Endothelial cell (in vitro differentiated cells): ENCODE measurements at regions not wholly inside any gene's neighbourhood (a gene's known extent, or its start where the extent isn't known, plus 50 kb on each side); places are given as distances from the start of the nearest gene placed in this dataset.

ENCODE experiments used
- DNase-seq: peaks from one replicate; pipeline ENCODE4 v3.0.0; 2021; ENCODE audit warnings: low spot score
- H3K27ac Mint-ChIP-seq: one replicate; pipeline ENCODE4 v1.8.0; 2021; ENCODE audit warnings: mixed read lengths, inconsistent platforms; ENCODE audit not compliant: unreplicated experiment
- H3K27me3 Mint-ChIP-seq: one replicate; pipeline ENCODE4 v1.8.0; 2021; ENCODE audit warnings: mild to moderate bottlenecking, moderate library complexity, mixed read lengths, inconsistent platforms; ENCODE audit not compliant: unreplicated experiment
- H3K36me3 Mint-ChIP-seq: one replicate; pipeline ENCODE4 v1.8.0; 2021; ENCODE audit warnings: mild to moderate bottlenecking, low read depth, mixed read lengths, inconsistent platforms; ENCODE audit not compliant: unreplicated experiment
- H3K4me1 Mint-ChIP-seq: one replicate; pipeline ENCODE4 v1.8.0; 2021; ENCODE audit warnings: mild to moderate bottlenecking, mixed read lengths, inconsistent platforms; ENCODE audit not compliant: unreplicated experiment
- H3K4me3 Mint-ChIP-seq: one replicate; pipeline ENCODE4 v1.8.0; 2021; ENCODE audit warnings: mild to moderate bottlenecking, mixed read lengths, inconsistent platforms; ENCODE audit not compliant: unreplicated experiment
- H3K9me3 Mint-ChIP-seq: one replicate; pipeline ENCODE4 v1.8.0; 2021; ENCODE audit warnings: mixed read lengths, inconsistent platforms; ENCODE audit not compliant: unreplicated experiment
- CTCF ChIP-seq: fragments of 200-600 bp; sonication (generic); IDR thresholded peaks from one replicate; pipeline ENCODE4 v1.5.0; 2021; ENCODE audit warnings: antibody characterized with exemption; ENCODE audit not compliant: unreplicated experiment

DNA sequence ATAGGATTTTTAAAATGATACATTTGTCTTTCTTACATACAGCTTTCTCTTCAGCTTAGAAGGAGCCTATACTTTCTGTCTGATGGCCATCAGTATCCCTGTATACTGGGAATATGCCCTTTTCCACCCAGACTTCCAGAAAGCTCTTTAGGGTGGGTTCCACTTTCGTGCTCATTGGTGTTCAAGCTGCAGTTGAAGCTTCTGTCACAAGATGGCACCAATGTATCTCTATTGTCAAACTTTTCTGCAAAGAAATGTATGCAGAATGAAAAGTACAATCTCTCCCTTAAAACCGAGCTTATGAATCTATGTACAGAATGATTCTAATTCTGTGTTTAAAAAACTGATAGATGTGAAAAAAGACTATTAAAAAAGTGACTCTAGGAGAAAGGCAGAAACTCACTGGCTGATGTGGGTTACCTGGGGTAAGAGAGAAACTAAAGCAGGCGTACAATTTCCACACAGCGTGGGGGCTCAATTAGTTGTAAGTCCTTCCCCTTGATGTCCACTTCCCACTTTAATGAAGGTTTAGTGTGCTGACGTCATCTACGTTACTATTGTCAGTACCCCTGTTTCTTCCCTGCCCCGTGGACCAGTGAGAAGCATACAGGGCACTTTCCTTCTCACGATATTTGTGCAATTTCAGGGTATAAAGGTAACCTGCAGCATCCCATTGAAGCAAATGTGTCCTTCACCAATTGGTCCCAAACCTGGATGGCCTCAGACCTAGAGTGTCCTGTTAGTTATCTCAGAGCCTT, 57.3 kb upstream of the TCEAL2 start:
- DNase-seq = peak; percentile 26
- Mint-ChIP-seq H3K9me3 (peaks cover 4% of the 10 kb centered on the region), H3K27me3 (no peaks in the 10 kb centered on the region), H3K4me1 (no peaks in the 10 kb centered on the region), H3K36me3 (no peaks in the 10 kb centered on the region), H3K27ac (no peak overlapping the region), H3K4me3 (no peak overlapping the region)
- no peak for TF ChIP-seq CTCF

DNA sequence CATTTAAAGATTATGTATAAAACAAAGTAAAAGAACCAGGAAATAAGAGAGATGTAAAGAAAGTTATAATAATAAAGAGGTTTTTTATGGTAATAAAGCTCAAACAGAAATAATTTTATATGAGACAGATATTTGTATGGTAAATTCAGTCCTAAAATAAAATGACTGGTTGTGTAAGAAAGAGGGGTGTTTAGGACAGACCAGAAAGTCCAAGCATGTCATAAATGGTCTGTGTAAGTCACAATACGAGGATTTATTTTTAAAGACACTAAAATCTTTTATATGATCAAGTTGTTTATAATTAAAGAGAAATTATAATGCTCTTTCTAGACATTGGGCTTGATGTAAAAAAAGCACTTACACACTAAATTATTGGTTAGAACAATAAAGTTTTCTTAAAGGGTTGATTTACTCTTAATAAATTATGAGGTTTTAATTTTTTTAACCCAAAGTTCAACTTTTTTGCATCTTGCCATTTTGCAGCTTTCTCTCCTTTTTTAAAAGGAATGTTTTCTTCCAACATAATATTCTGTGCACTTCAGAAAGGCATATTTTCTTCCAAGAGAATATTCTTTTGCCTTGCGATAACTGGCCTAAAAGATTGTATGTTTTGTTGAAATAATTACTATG, 61.9 kb upstream of the TCEAL2 start:
- no peaks in the 10 kb centered on the region for H3K27me3 Mint-ChIP-seq
- no peaks in the 10 kb centered on the region for H3K4me1 Mint-ChIP-seq
- no peak overlapping the region for H3K4me3 Mint-ChIP-seq
- H3K27ac Mint-ChIP-seq = no peak overlapping the region
- no peak for TF ChIP-seq CTCF
- H3K36me3 Mint-ChIP-seq = no peaks in the 10 kb centered on the region
- DNase-seq = no peak
- no peaks in the 10 kb centered on the region for H3K9me3 Mint-ChIP-seq

DNA sequence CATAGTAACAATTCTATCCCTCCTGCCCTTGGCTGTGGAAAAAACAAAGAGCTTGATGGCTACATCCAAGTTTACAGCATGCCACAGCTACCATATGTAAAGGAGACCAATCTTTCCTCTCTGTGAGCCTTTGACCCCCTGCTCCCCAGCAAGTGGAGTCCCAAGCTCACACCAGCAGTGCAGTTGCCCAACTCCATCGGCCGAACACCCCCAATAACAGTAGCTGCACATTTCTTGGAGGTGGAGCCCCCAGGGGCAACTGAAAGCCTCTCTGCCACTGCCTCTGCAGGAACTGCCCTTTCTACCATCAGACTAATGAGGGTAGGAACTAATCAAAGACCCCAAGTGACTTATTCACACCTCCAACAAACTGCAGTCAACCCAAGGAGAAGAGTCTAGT, 81.0 kb upstream of the TCEAL2 start:
- Mint-ChIP-seq H3K36me3 (no peaks in the 10 kb centered on the region), H3K27me3 (peaks cover 1% of the 10 kb centered on the region), H3K4me1 (no peaks in the 10 kb centered on the region), H3K27ac (no peak overlapping the region), H3K9me3 (no peaks in the 10 kb centered on the region), H3K4me3 (no peak overlapping the region)
- no peak for DNase-seq
- no peak for TF ChIP-seq CTCF

DNA sequence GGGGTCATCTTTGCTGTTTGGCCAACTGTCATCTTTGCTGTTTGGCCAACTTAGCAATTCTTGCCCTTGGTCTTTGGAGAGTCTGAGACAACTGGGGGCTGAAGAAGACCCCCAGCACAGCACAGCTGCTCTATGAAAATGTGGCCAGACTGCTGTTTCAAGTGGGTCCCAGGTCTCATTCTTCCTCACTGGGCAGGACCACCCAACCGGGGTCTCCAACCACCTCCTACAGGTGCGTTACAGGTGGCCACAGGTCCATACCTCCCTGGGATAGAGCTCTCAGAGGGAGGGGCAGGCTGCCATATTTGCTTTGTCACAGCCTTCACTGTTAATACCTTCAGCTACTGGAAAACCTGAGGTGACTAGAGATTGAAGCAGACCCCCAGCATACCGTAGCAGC, 82.1 kb upstream of the TCEAL2 start:
- Mint-ChIP-seq H3K27ac (no peak overlapping the region), H3K27me3 (peaks cover 1% of the 10 kb centered on the region), H3K4me3 (no peak overlapping the region), H3K4me1 (no peaks in the 10 kb centered on the region), H3K36me3 (no peaks in the 10 kb centered on the region), H3K9me3 (no peaks in the 10 kb centered on the region)
- DNase-seq = no peak
- no peak for TF ChIP-seq CTCF
